ENCODE measurements at regions not wholly inside any gene's neighbourhood (a gene's known extent, or its start where the extent isn't known, plus 50 kb on each side); places are given as distances from the start of the nearest gene placed in this dataset.

DNA sequence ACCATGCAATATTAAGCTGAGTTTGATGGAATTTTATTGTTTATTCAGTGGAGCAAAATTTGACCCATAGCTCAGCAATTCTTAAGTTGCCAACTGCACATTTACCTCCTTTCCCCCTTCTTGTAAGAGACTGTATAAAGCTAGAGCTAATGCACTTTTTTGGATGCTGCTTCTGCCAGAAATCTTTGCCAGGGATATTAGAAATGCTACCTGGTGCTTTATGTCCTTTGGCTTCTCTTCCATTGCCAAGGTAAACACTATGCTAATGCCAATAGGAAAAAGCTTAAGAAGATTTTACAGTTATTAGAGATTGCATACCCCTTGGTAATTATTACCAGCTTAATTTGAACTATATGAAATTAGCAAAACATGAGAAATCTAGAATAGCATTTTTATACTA lies 79.0 kb upstream of the OGFRL1 start:
- Histone ChIP-seq H4K8ac (ENCODE audit: extremely low read depth, insufficient read depth, low read length) (no peak overlapping the region), H2BK12ac (ENCODE audit: low read depth, low read length) (no peak overlapping the region), H3K36me3 (ENCODE audit: control insufficient read depth in 2 of 4, insufficient read depth in 4 of 4, low read length in 3 of 4) (no peaks in the 10 kb centered on the region), H3K23ac (ENCODE audit: insufficient read length) (no peak overlapping the region), H2BK15ac (ENCODE audit: low read length) (no peak overlapping the region), H3K4me3 (ENCODE audit: extremely low read depth in 1 of 4, insufficient read depth in 2 of 4, low read depth in 3 of 4, low read length in 4 of 4) (no peak overlapping the region), H3K4me1 (replicated peaks in 1 of 4; ENCODE audit: control insufficient read depth in 3 of 4, insufficient read depth in 4 of 4, low read length in 3 of 4) (no peaks in the 10 kb centered on the region), H3K27ac (ENCODE audit: low read depth, low read length) (no peak overlapping the region), H4K91ac (replicated peaks; ENCODE audit: insufficient read length, low read length) (no peak overlapping the region), H2AK5ac (ENCODE audit: low read depth, low read length) (no peak overlapping the region), H2BK20ac (ENCODE audit: low read length) (no peak overlapping the region), H3K4ac (replicated peaks; ENCODE audit: insufficient read length, low read depth, low read length) (no peak overlapping the region), H4K20me1 (replicated peaks in 1 of 2; ENCODE audit: control insufficient read depth in 1 of 2, insufficient read depth in 2 of 2, low read length in 2 of 2) (no peaks in the 10 kb centered on the region), H3K56ac (replicated peaks; ENCODE audit: insufficient read length, low read depth, low read length) (no peak overlapping the region), H2AFZ (ENCODE audit: low read length) (no peak overlapping the region), H3K23me2 (ENCODE audit: low read depth, low read length) (no peaks in the 10 kb centered on the region), H3K9me3 (ENCODE audit: insufficient read depth in 2 of 2, low read depth in 1 of 2, low read length in 1 of 2) (no peaks in the 10 kb centered on the region), H3K14ac (ENCODE audit: insufficient read length) (no peak overlapping the region), H3K4me2 (ENCODE audit: insufficient read depth in 1 of 2, low read depth in 2 of 2, low read length in 2 of 2) (no peak overlapping the region), H2BK5ac (ENCODE audit: low read depth, low read length) (no peak overlapping the region), H3K27me3 (replicated peaks in 1 of 4; ENCODE audit: control insufficient read depth in 3 of 4, extremely low read depth in 1 of 4, insufficient read depth in 3 of 4, low read length in 3 of 4) (no peaks in the 10 kb centered on the region), H4K5ac (ENCODE audit: insufficient read length, low read depth, low read length) (no peak overlapping the region), H3K9ac (replicated peaks in 1 of 4; ENCODE audit: extremely low read depth in 1 of 4, low read depth in 3 of 4, low read length in 3 of 4) (no peak overlapping the region), H3K18ac (ENCODE audit: extremely low read depth, low read length) (no peak overlapping the region), H3K79me2 (ENCODE audit: control insufficient read depth in 1 of 2, insufficient read depth in 2 of 2, low read length in 2 of 2) (no peaks in the 10 kb centered on the region), H2BK120ac (replicated peaks; ENCODE audit: low read depth, low read length) (no peak overlapping the region), H3K79me1 (ENCODE audit: low read depth, low read length) (no peaks in the 10 kb centered on the region)
- DNase-seq (ENCODE audit: low read depth in 1 of 2, low spot score in 2 of 2) (no peak), FAIRE-seq (no peak)
- ChIA-PET CTCF (ENCODE audit: partially characterized antibody) (interaction anchor here (0.7 kb wide), 1 partner anchor 48 kb away, joined by 3 read pairs; no protein-coding TSS in a partner anchor), POLR2A (ENCODE audit: partially characterized antibody) (no interaction called here)
- TF ChIP-seq CTCF (IDR thresholded peaks at IDR 0.05; ENCODE audit: control extremely low read depth in 1 of 3, insufficient read depth in 1 of 3, low read depth in 1 of 3, low read length in 3 of 3) (no peak), ATF3 (IDR thresholded peaks at IDR 0.05; ENCODE audit: insufficient read depth, low read depth, low read length) (no peak), CBX8 (IDR thresholded peaks at IDR 0.05; ENCODE audit: borderline replicate concordance, low read depth, low read length) (no peak), TAF1 (IDR thresholded peaks at IDR 0.05; ENCODE audit: low read depth, low read length) (no peak), SP2 (IDR thresholded peaks at IDR 0.05; ENCODE audit: low read length) (no peak), POLR2A (IDR thresholded peaks at IDR 0.05; ENCODE audit: control extremely low read depth in 1 of 2, low read depth in 2 of 2, low read length in 2 of 2) (no peak), SP1 (IDR thresholded peaks at IDR 0.05; ENCODE audit: low read depth, low read length) (no peak), JUN (IDR thresholded peaks at IDR 0.05; ENCODE audit: low read depth, low read length) (no peak), BCL11A (IDR thresholded peaks at IDR 0.05; ENCODE audit: low read depth in 2 of 2, low read length in 2 of 2) (no peak), KDM1A (IDR thresholded peaks at IDR 0.05; ENCODE audit: borderline replicate concordance, low read length) (no peak), TCF12 (IDR thresholded peaks at IDR 0.05; ENCODE audit: low read depth, low read length) (no peak)
- TF ChIP-seq, protein P1, sequence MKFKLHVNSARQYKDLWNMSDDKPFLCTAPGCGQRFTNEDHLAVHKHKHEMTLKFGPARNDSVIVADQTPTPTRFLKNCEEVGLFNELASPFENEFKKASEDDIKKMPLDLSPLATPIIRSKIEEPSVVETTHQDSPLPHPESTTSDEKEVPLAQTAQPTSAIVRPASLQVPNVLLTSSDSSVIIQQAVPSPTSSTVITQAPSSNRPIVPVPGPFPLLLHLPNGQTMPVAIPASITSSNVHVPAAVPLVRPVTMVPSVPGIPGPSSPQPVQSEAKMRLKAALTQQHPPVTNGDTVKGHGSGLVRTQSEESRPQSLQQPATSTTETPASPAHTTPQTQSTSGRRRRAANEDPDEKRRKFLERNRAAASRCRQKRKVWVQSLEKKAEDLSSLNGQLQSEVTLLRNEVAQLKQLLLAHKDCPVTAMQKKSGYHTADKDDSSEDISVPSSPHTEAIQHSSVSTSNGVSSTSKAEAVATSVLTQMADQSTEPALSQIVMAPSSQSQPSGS (IDR thresholded peaks at IDR 0.05; ENCODE audit: low read length) = no peak
